Stomach (tissue), 8 donors: ENCODE measurements at regions not wholly inside any gene's neighbourhood (a gene's known extent, or its start where the extent isn't known, plus 50 kb on each side); places are given as distances from the start of the nearest gene placed in this dataset.

Source experiments
- DNase-seq, 2 donors: peaks; one replicate each; pipeline versions ENCODE4 v3.0.0 to v3.0.0-alpha.2; 2013 to 2019
- H3K27ac ChIP-seq, 5 donors: fragments of 200-600 bp in 4 of 5; sonication (generic) in 4 of 5; one replicate each; pipeline ENCODE4 v1.5.1; 2013 to 2019; ENCODE audit warnings: mild to moderate bottlenecking in 1 of 5, moderate library complexity in 1 of 5
- H3K27me3 ChIP-seq, 3 donors: fragments of 200-600 bp; sonication (generic); one replicate each; pipeline ENCODE4 v1.5.1; 2017 to 2019; ENCODE audit warnings: mixed run types in 1 of 3
- H3K36me3 ChIP-seq, 4 donors: fragments of 200-600 bp; sonication (generic); 1 replicate in 3 of 4; 2 replicates in 1 of 4; pipeline ENCODE4 v1.5.1; 2016 to 2019
- H3K4me1 ChIP-seq, 4 donors: fragments of 200-600 bp; sonication (generic); one replicate each; pipeline ENCODE4 v1.5.1; 2016 to 2019
- H3K4me3 ChIP-seq, 4 donors: fragments of 200-600 bp; sonication (generic) in 3 of 4; one replicate each; pipeline ENCODE4 v1.5.1; 2016 to 2019; ENCODE audit warnings: mild to moderate bottlenecking in 1 of 4
- H3K9me3 ChIP-seq, 4 donors: fragments of 200-600 bp; sonication (generic); one replicate each; pipeline ENCODE4 v1.5.1; 2016 to 2019
- EP300 ChIP-seq: sonication (generic); formaldehyde crosslinking; IDR thresholded peaks from one replicate; pipeline ENCODE4 v1.6.1; 2017; ENCODE audit warnings: antibody characterized with exemption
- POLR2A ChIP-seq, 4 donors: fragments of 450-650 bp; IDR thresholded peaks; one replicate each; pipeline ENCODE4 v1.6.1; 2016; ENCODE audit warnings: antibody characterized with exemption in 4 of 4, control low read depth in 2 of 4, mild to moderate bottlenecking in 1 of 4, moderate library complexity in 1 of 4
- POLR2AphosphoS5 ChIP-seq, 3 donors: sonication (generic); formaldehyde crosslinking; IDR thresholded peaks; one replicate each; pipeline ENCODE4 v1.6.1; 2016; ENCODE audit warnings: antibody characterized with exemption in 3 of 3
- WGBS, 5 donors: extraction: QIAGEN DNeasy Blood & Tissue Kit in 3 of 5; methylation state at CpG; one replicate each; pipeline versions ENCODE4 v1.1.5 to v1.1.7; 2013 to 2018; 5-methylcytosine and 5-hydroxymethylcytosine counted together
- intact Hi-C: fragments of 100-400 bp; cut with DNase I; formaldehyde crosslinking; loops from one replicate; pipeline ENCODE4 v1.15.1; 2023; ENCODE audit warnings: low total_unique reads
- TF ChIP-seq, protein P1 (sequence below), 7 experiments: fragments of 450-650 bp in 4 of 7; fragments of 200-600 bp in 3 of 7; sonication (generic) in 3 of 7; IDR thresholded peaks; one replicate each; pipeline ENCODE4 v1.5.1; 2016 to 2019; ENCODE audit warnings: antibody characterized with exemption in 7 of 7, control low read depth in 2 of 7, mild to moderate bottlenecking in 1 of 7
- donor health status: healthy with polysubstance abuse.
- donor health status: Bipolar disorder and iron deficiency.
- donor health status: healthy.

DNA sequence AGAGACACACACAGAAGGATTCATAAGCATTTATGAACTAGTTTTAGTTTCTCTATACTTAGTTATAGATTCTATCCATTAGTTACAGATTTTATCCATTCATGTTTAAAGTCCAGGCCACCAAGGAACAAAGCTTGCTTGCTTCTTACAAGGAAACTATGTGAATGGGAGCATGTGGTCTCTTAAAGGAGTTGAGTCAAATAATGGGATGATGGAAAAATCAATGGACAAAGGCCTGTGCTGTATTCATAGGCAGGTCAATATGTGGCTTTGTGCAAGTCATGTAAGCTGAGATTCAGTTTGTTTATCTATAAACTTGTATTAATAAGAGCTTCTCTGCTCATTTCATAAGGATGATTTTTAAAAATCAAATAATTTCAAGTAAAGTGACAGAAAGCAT lies 172.8 kb upstream of the CDK1 start:
- Histone ChIP-seq H3K9me3 (no peaks in the 10 kb centered on the region), H3K27ac (no peak overlapping the region), H3K4me1 (no peaks in the 10 kb centered on the region), H3K4me3 (no peak overlapping the region), H3K27me3 (no peaks in the 10 kb centered on the region), H3K36me3 (no peaks in the 10 kb centered on the region)
- TF ChIP-seq POLR2AphosphoS5 (IDR thresholded peaks at IDR 0.05) (no peak), EP300 (no peak), POLR2A (IDR thresholded peaks at IDR 0.05) (no peak)
- TF ChIP-seq, protein P1, sequence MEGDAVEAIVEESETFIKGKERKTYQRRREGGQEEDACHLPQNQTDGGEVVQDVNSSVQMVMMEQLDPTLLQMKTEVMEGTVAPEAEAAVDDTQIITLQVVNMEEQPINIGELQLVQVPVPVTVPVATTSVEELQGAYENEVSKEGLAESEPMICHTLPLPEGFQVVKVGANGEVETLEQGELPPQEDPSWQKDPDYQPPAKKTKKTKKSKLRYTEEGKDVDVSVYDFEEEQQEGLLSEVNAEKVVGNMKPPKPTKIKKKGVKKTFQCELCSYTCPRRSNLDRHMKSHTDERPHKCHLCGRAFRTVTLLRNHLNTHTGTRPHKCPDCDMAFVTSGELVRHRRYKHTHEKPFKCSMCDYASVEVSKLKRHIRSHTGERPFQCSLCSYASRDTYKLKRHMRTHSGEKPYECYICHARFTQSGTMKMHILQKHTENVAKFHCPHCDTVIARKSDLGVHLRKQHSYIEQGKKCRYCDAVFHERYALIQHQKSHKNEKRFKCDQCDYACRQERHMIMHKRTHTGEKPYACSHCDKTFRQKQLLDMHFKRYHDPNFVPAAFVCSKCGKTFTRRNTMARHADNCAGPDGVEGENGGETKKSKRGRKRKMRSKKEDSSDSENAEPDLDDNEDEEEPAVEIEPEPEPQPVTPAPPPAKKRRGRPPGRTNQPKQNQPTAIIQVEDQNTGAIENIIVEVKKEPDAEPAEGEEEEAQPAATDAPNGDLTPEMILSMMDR (IDR thresholded peaks at IDR 0.05): no peak
- DNase-seq: no peak
- intact Hi-C loops: no loop called here

DNA sequence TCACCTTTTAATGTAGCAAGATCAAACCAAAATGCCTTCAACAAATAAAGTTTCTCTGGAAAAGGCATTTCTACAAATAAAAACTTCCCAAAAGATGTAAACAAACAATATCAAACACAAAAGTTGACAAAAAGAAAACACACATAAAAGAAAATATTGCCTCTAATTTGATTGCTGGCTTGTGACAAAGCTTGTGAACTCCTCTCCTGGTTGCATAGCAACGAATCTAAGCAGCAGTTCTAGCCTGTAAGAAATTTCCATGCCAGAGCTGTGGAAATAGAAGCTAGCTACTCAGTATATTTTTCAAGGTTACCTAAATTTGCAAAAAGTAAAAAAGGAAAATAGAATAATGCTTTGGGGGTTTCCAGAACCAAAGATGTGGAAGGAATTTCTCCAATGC lies 173.9 kb upstream of the CDK1 start:
- peak in 1 of 2 donors; percentile 41 for DNase-seq
- WGBS, 5 donors: 57 to 75% (median 69%) methylated on average over 1 of the region's 1 CpG
- intact Hi-C loops: no loop called here
- H3K9me3 ChIP-seq: no peaks in the 10 kb centered on the region
- no peaks in the 10 kb centered on the region for H3K4me1 ChIP-seq
- TF ChIP-seq EP300 (no peak), POLR2A (IDR thresholded peaks at IDR 0.05) (no peak), POLR2AphosphoS5 (IDR thresholded peaks at IDR 0.05) (no peak)
- TF ChIP-seq, protein P1 (IDR thresholded peaks at IDR 0.05): no peak
- no peak overlapping the region for H3K4me3 ChIP-seq
- H3K36me3 ChIP-seq: no peaks in the 10 kb centered on the region
- H3K27ac ChIP-seq: no peak overlapping the region
- H3K27me3 ChIP-seq: no peaks in the 10 kb centered on the region

DNA sequence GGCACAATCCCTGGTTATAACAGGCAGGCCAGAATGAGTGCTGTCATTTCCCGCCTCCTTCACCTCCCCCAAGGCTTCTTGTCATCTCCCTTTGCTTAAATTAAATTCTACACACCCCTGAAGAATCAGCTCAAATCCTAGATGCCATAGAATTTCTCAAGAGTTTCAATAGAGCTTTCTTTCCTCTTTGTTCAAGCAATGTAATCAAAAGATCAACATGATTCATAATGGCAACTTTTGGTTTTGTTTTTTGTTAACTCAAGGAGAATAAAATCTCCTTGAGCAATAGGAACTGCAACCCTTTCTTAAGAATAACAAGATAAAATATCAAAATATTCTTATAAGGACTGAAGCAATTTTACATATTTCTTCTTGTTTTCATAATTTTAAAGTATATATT lies 180.8 kb upstream of the CDK1 start:
- Histone ChIP-seq H3K4me3 (no peak overlapping the region), H3K4me1 (peaks cover 0 to 5% (median 0%) of the 10 kb centered on the region in 4 donors), H3K9me3 (no peaks in the 10 kb centered on the region), H3K27ac (no peak overlapping the region), H3K36me3 (no peaks in the 10 kb centered on the region), H3K27me3 (no peaks in the 10 kb centered on the region)
- no peak for DNase-seq
- WGBS, 5 donors: 83 to 96% (median 94%) methylated on average over 1 of the region's 1 CpG
- intact Hi-C loops: no loop called here
- TF ChIP-seq EP300: no peak

DNA sequence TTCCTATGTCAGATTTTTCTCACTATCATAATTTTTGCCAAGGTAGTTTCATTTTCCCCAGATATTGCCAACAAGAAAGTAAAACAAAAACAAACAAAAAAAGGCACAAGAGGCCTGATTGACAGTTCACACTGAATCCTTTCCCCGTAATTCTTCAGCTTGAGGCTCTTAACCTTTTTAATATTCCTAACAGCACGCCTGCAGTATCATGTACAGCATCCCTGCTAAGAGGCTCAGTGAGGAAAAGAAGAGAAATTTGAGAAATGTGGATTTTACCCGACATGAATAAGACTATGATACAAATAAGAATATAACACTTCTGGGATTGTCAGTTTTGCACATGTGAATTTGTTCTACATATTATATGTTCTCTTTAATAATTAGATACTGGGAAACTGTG lies 182.4 kb upstream of the CDK1 start:
- no peak overlapping the region for H3K27ac ChIP-seq
- intact Hi-C loops: no loop called here
- no peaks in the 10 kb centered on the region for H3K36me3 ChIP-seq
- no peaks in the 10 kb centered on the region for H3K9me3 ChIP-seq
- H3K27me3 ChIP-seq: no peaks in the 10 kb centered on the region
- DNase-seq: no peak
- TF ChIP-seq, protein P1 (IDR thresholded peaks at IDR 0.05): no peak
- no peak for TF ChIP-seq EP300
- TF ChIP-seq POLR2AphosphoS5 (IDR thresholded peaks at IDR 0.05): no peak
- TF ChIP-seq POLR2A (IDR thresholded peaks at IDR 0.05): no peak
- H3K4me1 ChIP-seq: peaks cover 0 to 5% (median 0%) of the 10 kb centered on the region in 4 donors
- 85 to 96% (median 95%) methylated on average over 3 of the region's 3 CpGs for WGBS, 5 donors
- H3K4me3 ChIP-seq: no peak overlapping the region

DNA sequence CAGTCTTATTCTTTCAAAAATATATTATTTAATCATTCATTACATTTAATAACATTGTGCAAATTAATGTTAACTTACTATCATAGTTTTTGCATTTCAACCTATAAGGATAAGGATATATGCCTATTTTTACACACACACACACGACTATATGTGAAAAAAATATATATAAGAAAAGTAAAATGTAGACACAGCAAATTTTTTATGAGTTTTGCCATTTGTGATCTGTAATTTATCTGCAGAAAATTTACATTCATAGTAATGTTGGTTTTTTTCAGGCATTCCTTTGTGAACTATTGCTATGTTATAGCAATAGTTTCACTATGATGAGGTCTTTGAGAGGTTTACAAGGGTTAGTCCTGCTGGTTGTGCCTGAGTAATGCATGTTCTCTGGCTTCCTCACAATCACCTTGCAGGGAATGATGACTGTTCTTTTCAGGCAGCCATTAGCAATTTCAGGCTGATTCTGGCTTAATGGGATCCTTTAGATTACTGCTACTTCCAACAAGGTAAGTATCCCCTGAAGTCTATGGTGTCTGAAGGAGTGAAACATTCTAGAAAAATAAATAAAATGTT lies 183.7 kb upstream of the CDK1 start:
- Histone ChIP-seq H3K27ac (no peak overlapping the region), H3K27me3 (no peaks in the 10 kb centered on the region), H3K4me3 (no peak overlapping the region), H3K9me3 (no peaks in the 10 kb centered on the region), H3K4me1 (peaks cover 0 to 5% (median 0%) of the 10 kb centered on the region in 4 donors), H3K36me3 (no peaks in the 10 kb centered on the region)
- 86 to 98% (median 91%) methylated on average over 1 of the region's 1 CpG for WGBS, 5 donors
- intact Hi-C loops: no loop called here
- TF ChIP-seq POLR2AphosphoS5 (IDR thresholded peaks at IDR 0.05) (no peak), EP300 (no peak), POLR2A (IDR thresholded peaks at IDR 0.05) (no peak)
- TF ChIP-seq, protein P1 (IDR thresholded peaks at IDR 0.05): no peak
- no peak for DNase-seq
